HL-60 (cell line): ENCODE measurements at regions not wholly inside any gene's neighbourhood (a gene's known extent, or its start where the extent isn't known, plus 50 kb on each side); places are given as distances from the start of the nearest gene placed in this dataset.

Experiments used
- CTCF ChIP-seq: IDR thresholded peaks from one replicate; pipeline ENCODE4 v1.5.1; 2011; ENCODE audit warnings: low read length, control low read depth, inconsistent platforms; ENCODE audit not compliant: insufficient read depth
- POLR2AphosphoS5 ChIP-seq: IDR thresholded peaks from 2 replicates; pipeline ENCODE4 v1.6.1; 2012; ENCODE audit warnings: low read depth
- SPI1 ChIP-seq: IDR thresholded peaks from 2 replicates; pipeline ENCODE4 v1.6.1; 2012; ENCODE audit warnings: low read depth, mild to moderate bottlenecking, borderline replicate concordance
- TF ChIP-seq, protein P1 (sequence below): IDR thresholded peaks from 2 replicates; pipeline ENCODE4 v1.6.1; 2012; ENCODE audit warnings: low read depth; ENCODE audit not compliant: insufficient replicate concordance

DNA sequence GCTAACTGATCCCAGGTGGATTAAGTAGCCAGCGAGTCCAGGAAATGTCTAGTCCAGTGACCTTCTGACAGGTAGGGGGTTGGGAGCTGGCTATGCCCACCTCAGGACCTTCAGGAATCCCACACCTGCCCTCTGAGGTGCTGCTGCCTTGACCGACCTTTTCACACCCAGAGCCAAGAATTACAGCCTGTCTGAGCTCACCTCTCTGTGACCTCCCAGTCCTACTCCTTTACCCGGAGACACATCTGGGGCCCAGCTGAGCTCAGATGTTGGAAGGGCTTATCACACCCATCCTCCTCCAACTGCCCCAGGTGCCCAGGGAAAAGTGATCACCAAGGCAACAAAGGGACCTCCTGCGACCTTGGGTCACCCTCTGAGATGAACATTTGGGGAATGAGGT is 413.3 kb upstream of the TNP1 start:
- TF ChIP-seq POLR2AphosphoS5 (no peak), CTCF (no peak), SPI1 (no peak)
- TF ChIP-seq, protein P1, sequence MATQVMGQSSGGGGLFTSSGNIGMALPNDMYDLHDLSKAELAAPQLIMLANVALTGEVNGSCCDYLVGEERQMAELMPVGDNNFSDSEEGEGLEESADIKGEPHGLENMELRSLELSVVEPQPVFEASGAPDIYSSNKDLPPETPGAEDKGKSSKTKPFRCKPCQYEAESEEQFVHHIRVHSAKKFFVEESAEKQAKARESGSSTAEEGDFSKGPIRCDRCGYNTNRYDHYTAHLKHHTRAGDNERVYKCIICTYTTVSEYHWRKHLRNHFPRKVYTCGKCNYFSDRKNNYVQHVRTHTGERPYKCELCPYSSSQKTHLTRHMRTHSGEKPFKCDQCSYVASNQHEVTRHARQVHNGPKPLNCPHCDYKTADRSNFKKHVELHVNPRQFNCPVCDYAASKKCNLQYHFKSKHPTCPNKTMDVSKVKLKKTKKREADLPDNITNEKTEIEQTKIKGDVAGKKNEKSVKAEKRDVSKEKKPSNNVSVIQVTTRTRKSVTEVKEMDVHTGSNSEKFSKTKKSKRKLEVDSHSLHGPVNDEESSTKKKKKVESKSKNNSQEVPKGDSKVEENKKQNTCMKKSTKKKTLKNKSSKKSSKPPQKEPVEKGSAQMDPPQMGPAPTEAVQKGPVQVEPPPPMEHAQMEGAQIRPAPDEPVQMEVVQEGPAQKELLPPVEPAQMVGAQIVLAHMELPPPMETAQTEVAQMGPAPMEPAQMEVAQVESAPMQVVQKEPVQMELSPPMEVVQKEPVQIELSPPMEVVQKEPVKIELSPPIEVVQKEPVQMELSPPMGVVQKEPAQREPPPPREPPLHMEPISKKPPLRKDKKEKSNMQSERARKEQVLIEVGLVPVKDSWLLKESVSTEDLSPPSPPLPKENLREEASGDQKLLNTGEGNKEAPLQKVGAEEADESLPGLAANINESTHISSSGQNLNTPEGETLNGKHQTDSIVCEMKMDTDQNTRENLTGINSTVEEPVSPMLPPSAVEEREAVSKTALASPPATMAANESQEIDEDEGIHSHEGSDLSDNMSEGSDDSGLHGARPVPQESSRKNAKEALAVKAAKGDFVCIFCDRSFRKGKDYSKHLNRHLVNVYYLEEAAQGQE: no peak
